ENCODE measurements at regions not wholly inside any gene's neighbourhood (a gene's known extent, or its start where the extent isn't known, plus 50 kb on each side); places are given as distances from the start of the nearest gene placed in this dataset.

- in situ Hi-C loops (cut with HindIII; ENCODE audit: low pct_unique_long_range_greater_than_20kb, low sequenced_read_pairs): no loop called here
These were observed 138.4 kb downstream of the NDUFA10 start for GRCh38 chr2:239886781-239887180.

GRCh38 chr2:239884875-239885274 is 140.3 kb downstream of the NDUFA10 start:
- DNase-seq (ENCODE audit: low read depth): no peak
- in situ Hi-C loops (cut with HindIII; ENCODE audit: low pct_unique_long_range_greater_than_20kb, low sequenced_read_pairs): no loop called here

More at GRCh38 chr2:239886781-239887180, 138.4 kb downstream of the NDUFA10 start:
- no peak for DNase-seq (ENCODE audit: low read depth)

DNA sequence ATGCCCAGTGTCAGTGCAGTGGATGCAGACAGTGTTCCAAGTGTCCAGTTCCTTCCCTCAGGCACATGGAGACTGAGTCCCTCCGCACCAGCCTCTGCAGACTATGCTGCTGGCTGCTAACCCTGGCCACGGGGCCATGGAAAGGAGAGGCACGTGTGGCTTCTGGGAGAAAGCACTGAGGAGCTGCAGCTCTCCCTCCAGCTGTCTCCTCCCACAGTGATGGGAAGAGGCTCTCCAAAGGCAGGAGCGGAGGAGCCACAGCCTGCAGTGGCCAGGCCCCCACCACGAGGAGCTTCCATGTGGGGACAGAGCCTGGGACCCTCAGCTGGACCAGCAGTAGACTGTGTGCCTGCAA is 141.1 kb downstream of the NDUFA10 start:
- DNase-seq (ENCODE audit: low read depth): no peak
- in situ Hi-C loops (cut with HindIII; ENCODE audit: low pct_unique_long_range_greater_than_20kb, low sequenced_read_pairs): no loop called here

- in situ Hi-C loops (cut with HindIII; ENCODE audit: low pct_unique_long_range_greater_than_20kb, low sequenced_read_pairs): no loop called here
- DNase-seq (ENCODE audit: low read depth): no peak
These were observed 141.7 kb downstream of the NDUFA10 start for GRCh38 chr2:239883326-239884050.

GRCh38 chr2:239882781-239883180 is 142.4 kb downstream of the NDUFA10 start:
- in situ Hi-C loops (cut with HindIII; ENCODE audit: low pct_unique_long_range_greater_than_20kb, low sequenced_read_pairs): no loop called here
- no peak for DNase-seq (ENCODE audit: low read depth)

- in situ Hi-C loops (cut with HindIII; ENCODE audit: low pct_unique_long_range_greater_than_20kb, low sequenced_read_pairs): no loop called here
- no peak for DNase-seq (ENCODE audit: low read depth)
These were observed 142.8 kb downstream of the NDUFA10 start for GRCh38 chr2:239882331-239882732.

DNA sequence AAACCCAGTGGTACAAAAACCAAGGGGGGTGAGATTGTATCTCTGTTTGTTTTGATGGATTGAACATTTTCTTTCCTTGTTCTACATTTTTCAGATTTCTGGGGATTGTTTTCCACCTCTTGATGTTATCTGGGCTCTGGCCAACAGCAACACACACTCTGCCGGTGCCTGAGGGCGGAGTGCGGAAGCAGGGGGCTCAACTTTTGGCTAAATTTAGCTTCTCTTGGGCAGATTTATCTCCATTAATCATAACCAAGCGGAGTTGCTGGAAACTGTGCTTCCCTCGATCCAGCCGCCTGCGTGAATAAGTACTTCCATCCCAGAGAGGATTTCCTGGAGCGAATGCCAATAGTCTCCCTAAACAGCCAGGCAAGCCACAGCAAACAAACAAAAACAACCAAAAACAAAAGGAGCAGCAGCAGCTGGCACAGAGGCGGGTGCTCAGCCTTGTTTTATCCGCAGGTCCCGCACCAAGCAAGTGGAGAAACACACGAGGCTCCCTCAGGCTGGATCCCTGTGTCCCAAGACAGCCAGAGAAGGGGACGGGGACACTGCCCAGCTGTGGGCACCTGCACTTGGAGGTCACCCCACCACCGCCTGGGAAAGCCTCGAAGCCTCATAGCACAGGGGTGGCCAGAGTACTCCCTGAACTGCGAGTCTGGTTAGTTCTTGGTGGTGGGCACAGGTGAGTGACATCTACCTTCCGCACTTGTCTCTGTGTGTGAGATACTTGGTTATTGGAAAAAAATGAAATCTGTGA is 143.4 kb downstream of the NDUFA10 start:
- in situ Hi-C loops (cut with HindIII; ENCODE audit: low pct_unique_long_range_greater_than_20kb, low sequenced_read_pairs): no loop called here
- DNase-seq (ENCODE audit: low read depth): no peak

GRCh38 chr2:239881031-239881471 is 144.1 kb downstream of the NDUFA10 start:
- in situ Hi-C loops (cut with HindIII; ENCODE audit: low pct_unique_long_range_greater_than_20kb, low sequenced_read_pairs): no loop called here
- DNase-seq (ENCODE audit: low read depth): no peak

DNA sequence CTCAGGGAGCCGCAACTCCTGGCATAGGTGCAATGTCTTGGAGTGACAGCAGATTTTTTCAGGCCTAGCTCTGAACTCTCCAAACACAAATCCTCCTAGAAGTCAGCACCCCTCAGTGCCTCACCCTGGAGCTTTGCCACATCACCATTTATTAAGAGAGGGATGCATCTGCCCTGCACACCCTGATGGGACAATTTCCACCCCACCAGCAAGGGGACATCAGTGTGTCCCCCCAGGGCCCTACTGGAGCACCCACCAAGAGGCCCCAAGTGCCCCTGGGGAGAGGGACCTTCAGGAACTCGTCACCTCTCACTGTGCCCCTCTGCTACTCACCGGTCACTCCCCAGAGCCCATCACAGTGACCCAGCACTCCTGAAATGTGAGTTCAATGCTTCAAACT is 144.7 kb downstream of the NDUFA10 start:
- DNase-seq (ENCODE audit: low read depth): no peak
- in situ Hi-C loops (cut with HindIII; ENCODE audit: low pct_unique_long_range_greater_than_20kb, low sequenced_read_pairs): no loop called here

- no peak for DNase-seq (ENCODE audit: low read depth)
- in situ Hi-C loops (cut with HindIII; ENCODE audit: low pct_unique_long_range_greater_than_20kb, low sequenced_read_pairs): no loop called here
These were observed 145.6 kb downstream of the NDUFA10 start for GRCh38 chr2:239879423-239880084.

DNA sequence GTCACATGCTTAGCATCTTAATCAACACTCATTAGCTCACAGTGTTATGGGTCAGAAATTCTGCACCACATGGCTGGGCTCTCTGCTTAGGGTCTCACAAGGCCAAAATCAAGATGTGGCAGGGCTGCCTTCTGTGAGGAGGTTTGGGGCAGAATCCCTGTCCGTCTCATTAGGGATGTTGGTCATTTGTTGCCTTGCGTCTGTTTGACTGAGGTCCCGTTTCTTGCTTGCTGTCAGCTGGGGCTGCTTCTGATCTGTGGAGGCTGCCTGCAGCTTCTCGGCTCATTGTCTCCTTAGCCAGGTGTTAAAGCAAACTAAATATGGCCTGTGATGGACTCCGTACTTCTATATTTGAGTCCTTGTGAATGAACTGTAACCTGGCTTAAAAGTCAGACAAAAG is 146.5 kb downstream of the NDUFA10 start:
- in situ Hi-C loops (cut with HindIII; ENCODE audit: low pct_unique_long_range_greater_than_20kb, low sequenced_read_pairs): no loop called here

DNA sequence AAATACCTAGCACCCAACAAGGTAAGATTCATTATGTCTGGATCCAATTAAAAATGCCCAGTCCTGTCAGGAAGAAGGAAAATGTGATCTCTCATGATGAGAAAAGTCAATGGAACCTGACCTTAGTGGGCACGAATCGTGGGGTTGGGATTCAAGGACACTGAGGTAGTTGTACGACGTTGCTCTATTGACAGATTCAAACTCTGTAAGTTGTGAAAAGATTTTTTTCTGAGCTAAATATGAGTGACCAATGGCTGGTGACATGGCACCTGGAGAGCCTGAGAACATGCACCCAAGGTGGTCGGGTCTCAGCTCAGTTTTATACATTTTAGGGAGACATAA is 148.2 kb downstream of the NDUFA10 start:
- in situ Hi-C loops (cut with HindIII; ENCODE audit: low pct_unique_long_range_greater_than_20kb, low sequenced_read_pairs): no loop called here
- no peak for DNase-seq (ENCODE audit: low read depth)

More for the DNA sequence above, 146.5 kb downstream of the NDUFA10 start:
- DNase-seq (ENCODE audit: low read depth): no peak

- in situ Hi-C loops (cut with HindIII; ENCODE audit: low pct_unique_long_range_greater_than_20kb, low sequenced_read_pairs): no loop called here
- DNase-seq (ENCODE audit: low read depth): no peak
These were observed 148.7 kb downstream of the NDUFA10 start for GRCh38 chr2:239876271-239876947.

GRCh38 chr2:239874636-239875356 is 150.3 kb downstream of the NDUFA10 start:
- DNase-seq (ENCODE audit: low read depth): no peak
- in situ Hi-C loops (cut with HindIII; ENCODE audit: low pct_unique_long_range_greater_than_20kb, low sequenced_read_pairs): no loop called here

DNA sequence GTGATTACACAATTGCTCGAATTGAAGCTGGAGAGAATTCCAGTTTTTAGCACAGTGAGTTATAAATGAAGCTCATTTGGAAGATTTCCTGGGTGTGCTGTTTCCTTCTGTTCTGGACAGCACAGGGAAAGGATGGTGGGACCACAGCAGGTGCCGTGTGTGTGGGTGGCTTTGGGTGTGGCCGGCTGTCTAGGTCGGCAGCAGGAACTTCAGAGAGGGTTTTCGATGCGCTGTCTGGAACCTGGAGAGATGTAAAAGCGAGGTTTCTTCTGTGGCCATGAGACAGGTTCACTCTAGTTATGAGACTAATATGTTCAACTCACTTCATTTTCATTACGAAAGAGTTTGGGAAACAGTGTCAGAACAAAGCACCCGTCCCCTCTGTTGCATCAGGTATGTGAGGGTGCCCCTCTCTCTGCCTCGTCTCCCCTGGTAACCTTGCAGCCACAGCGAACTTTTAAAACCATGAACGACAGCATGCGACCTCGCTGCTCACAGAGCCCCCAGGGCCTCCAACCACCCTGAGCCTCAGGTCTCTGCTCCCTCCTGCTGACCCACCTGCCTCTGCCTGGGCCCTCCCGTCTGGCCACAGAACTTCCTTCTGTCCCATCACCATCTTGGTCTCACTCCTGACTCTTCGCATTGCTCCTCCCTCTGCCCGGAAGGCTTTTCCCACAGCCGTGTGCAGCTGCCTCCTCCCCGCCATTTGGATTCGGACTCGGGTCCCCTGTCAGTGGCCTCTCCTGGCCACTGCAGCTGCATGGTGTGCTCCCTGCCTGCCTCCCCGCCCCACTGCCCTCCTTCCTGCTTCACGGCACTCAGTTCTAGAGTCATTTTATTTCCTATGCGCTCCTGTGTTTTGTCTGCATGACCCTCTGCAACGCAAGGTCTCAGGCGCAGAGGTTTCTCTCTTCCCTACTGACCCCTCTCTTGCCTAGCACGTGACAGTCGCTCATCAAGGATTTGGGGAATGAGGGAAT is 151.2 kb downstream of the NDUFA10 start:
- no peak for DNase-seq (ENCODE audit: low read depth)
- in situ Hi-C loops (cut with HindIII; ENCODE audit: low pct_unique_long_range_greater_than_20kb, low sequenced_read_pairs): no loop called here

GRCh38 chr2:239871481-239872435 is 153.4 kb downstream of the NDUFA10 start:
- no peak for DNase-seq (ENCODE audit: low read depth)
- in situ Hi-C loops (cut with HindIII; ENCODE audit: low pct_unique_long_range_greater_than_20kb, low sequenced_read_pairs): no loop called here

Measured in Caki2 (cell line).